Immature natural killer cell (primary cell): ENCODE measurements at regions not wholly inside any gene's neighbourhood (a gene's known extent, or its start where the extent isn't known, plus 50 kb on each side); places are given as distances from the start of the nearest gene placed in this dataset.

ENCODE experiments used
- DNase-seq, 3 donors: peaks; one replicate each; pipeline ENCODE4 v3.0.0; 2022; ENCODE audit warnings: mixed read lengths in 1 of 3
- H3K27ac Mint-ChIP-seq, 6 donors: one replicate each; pipeline ENCODE4 v1.8.0; 2020; ENCODE audit warnings: mixed read lengths in 6 of 6, mild to moderate bottlenecking in 5 of 6, inconsistent platforms in 4 of 6, moderate library complexity in 3 of 6
- H3K27me3 Mint-ChIP-seq, 3 donors: one replicate each; pipeline ENCODE4 v1.8.0; 2020 to 2021; ENCODE audit warnings: low read depth in 3 of 3, mild to moderate bottlenecking in 3 of 3, mixed read lengths in 3 of 3, moderate library complexity in 3 of 3, inconsistent platforms in 1 of 3
- H3K36me3 Mint-ChIP-seq, 3 donors: one replicate each; pipeline ENCODE4 v1.8.0; 2020; ENCODE audit warnings: mixed read lengths in 3 of 3, inconsistent platforms in 2 of 3, mild to moderate bottlenecking in 2 of 3
- H3K4me1 Mint-ChIP-seq, 2 donors: one replicate each; pipeline ENCODE4 v1.8.0; 2020; ENCODE audit warnings: inconsistent platforms in 2 of 2, mild to moderate bottlenecking in 2 of 2, mixed read lengths in 2 of 2, moderate library complexity in 1 of 2
- H3K4me3 Mint-ChIP-seq, 5 donors: one replicate each; pipeline ENCODE4 v1.8.0; 2020; ENCODE audit warnings: mild to moderate bottlenecking in 5 of 5, mixed read lengths in 5 of 5, inconsistent platforms in 3 of 5, moderate library complexity in 3 of 5
- H3K9me3 Mint-ChIP-seq, 6 donors: one replicate each; pipeline ENCODE4 v1.8.0; 2020; ENCODE audit warnings: mild to moderate bottlenecking in 6 of 6, mixed read lengths in 6 of 6, inconsistent platforms in 4 of 6, moderate library complexity in 3 of 6

GRCh38 chr2:241974851-241975592 is 105.5 kb downstream of the RTP5 start:
- Mint-ChIP-seq H3K27me3 (peaks cover 0 to 1% (median 0%) of the 10 kb centered on the region in 3 donors), H3K27ac (no peak overlapping the region), H3K4me1 (no peaks in the 10 kb centered on the region), H3K4me3 (no peak overlapping the region), H3K9me3 (peaks cover 0 to 2% (median 0%) of the 10 kb centered on the region in 6 donors), H3K36me3 (peaks cover 3 to 33% (median 17%) of the 10 kb centered on the region in 3 donors)
- DNase-seq, result no peak

GRCh38 chr2:241975593-241976284 is 106.2 kb downstream of the RTP5 start:
- Mint-ChIP-seq H3K27ac (no peak overlapping the region), H3K4me3 (no peak overlapping the region), H3K27me3 (peaks cover 0 to 2% (median 2%) of the 10 kb centered on the region in 3 donors), H3K36me3 (peaks cover 3 to 33% (median 17%) of the 10 kb centered on the region in 3 donors), H3K4me1 (no peaks in the 10 kb centered on the region), H3K9me3 (peaks cover 0 to 2% (median 0%) of the 10 kb centered on the region in 6 donors)
- no peak for DNase-seq

- no peak overlapping the region for H3K27ac Mint-ChIP-seq
- H3K4me3 Mint-ChIP-seq, result no peak overlapping the region
- no peaks in the 10 kb centered on the region for H3K4me1 Mint-ChIP-seq
- DNase-seq, result no peak
- peaks cover 0 to 2% (median 0%) of the 10 kb centered on the region in 6 donors for H3K9me3 Mint-ChIP-seq
- peaks cover 0 to 2% (median 2%) of the 10 kb centered on the region in 3 donors for H3K27me3 Mint-ChIP-seq
- H3K36me3 Mint-ChIP-seq, result peaks cover 3 to 29% (median 14%) of the 10 kb centered on the region in 3 donors
These were observed 106.8 kb downstream of the RTP5 start for GRCh38 chr2:241976296-241976695.

GRCh38 chr2:241977557-241978300 is 108.2 kb downstream of the RTP5 start:
- peaks cover 3 to 22% (median 6%) of the 10 kb centered on the region in 3 donors for H3K36me3 Mint-ChIP-seq
- H3K4me1 Mint-ChIP-seq, result no peaks in the 10 kb centered on the region
- peaks cover 0 to 2% (median 2%) of the 10 kb centered on the region in 3 donors for H3K27me3 Mint-ChIP-seq
- no peak overlapping the region for H3K4me3 Mint-ChIP-seq
- DNase-seq, result no peak
- H3K27ac Mint-ChIP-seq, result peak overlapping the region in 1 of 6 donors; percentile 47
- H3K9me3 Mint-ChIP-seq, result peaks cover 0 to 2% (median 0%) of the 10 kb centered on the region in 6 donors

GRCh38 chr2:241978670-241979069 is 109.1 kb downstream of the RTP5 start:
- Mint-ChIP-seq H3K36me3 (peaks cover 3 to 15% (median 6%) of the 10 kb centered on the region in 3 donors), H3K27me3 (peaks cover 0 to 2% (median 2%) of the 10 kb centered on the region in 3 donors), H3K4me1 (no peaks in the 10 kb centered on the region), H3K9me3 (peaks cover 0 to 2% (median 0%) of the 10 kb centered on the region in 6 donors), H3K27ac (peak overlapping the region in 1 of 6 donors; percentile 14), H3K4me3 (no peak overlapping the region)
- DNase-seq, result no peak

GRCh38 chr2:241980193-241980592 is 110.7 kb downstream of the RTP5 start:
- Mint-ChIP-seq H3K36me3 (peaks cover 3 to 15% (median 6%) of the 10 kb centered on the region in 3 donors), H3K4me1 (peaks cover 10 to 14% of the 10 kb centered on the region in 2 donors), H3K9me3 (peaks cover 0 to 2% (median 0%) of the 10 kb centered on the region in 6 donors), H3K27me3 (peaks cover 3 to 8% (median 6%) of the 10 kb centered on the region in 3 donors), H3K27ac (peak overlapping the region in 4 of 6 donors; percentile 15 to 73 (median 46)), H3K4me3 (no peak overlapping the region)
- DNase-seq, result no peak

GRCh38 chr2:241981076-241981700 is 111.7 kb downstream of the RTP5 start:
- H3K4me3 Mint-ChIP-seq, result no peak overlapping the region
- peaks cover 9 to 13% (median 10%) of the 10 kb centered on the region in 3 donors for H3K27me3 Mint-ChIP-seq
- H3K27ac Mint-ChIP-seq, result peak overlapping the region in 3 of 6 donors; percentile 28 to 95 (median 45)
- H3K4me1 Mint-ChIP-seq, result peaks cover 20 to 24% of the 10 kb centered on the region in 2 donors
- peaks cover 3 to 14% (median 6%) of the 10 kb centered on the region in 3 donors for H3K36me3 Mint-ChIP-seq
- H3K9me3 Mint-ChIP-seq, result peaks cover 0 to 2% (median 0%) of the 10 kb centered on the region in 6 donors
- no peak for DNase-seq

GRCh38 chr2:241982706-241983570 is 113.4 kb downstream of the RTP5 start:
- peaks cover 24 to 27% of the 10 kb centered on the region in 2 donors for H3K4me1 Mint-ChIP-seq
- H3K27me3 Mint-ChIP-seq, result peaks cover 9 to 17% (median 10%) of the 10 kb centered on the region in 3 donors
- peaks cover 0 to 2% (median 0%) of the 10 kb centered on the region in 6 donors for H3K9me3 Mint-ChIP-seq
- no peak overlapping the region for H3K4me3 Mint-ChIP-seq
- peak overlapping the region in 4 of 6 donors; percentile 34 to 95 (median 59) for H3K27ac Mint-ChIP-seq
- DNase-seq, result no peak
- peaks cover 0 to 4% (median 3%) of the 10 kb centered on the region in 3 donors for H3K36me3 Mint-ChIP-seq

- no peaks in the 10 kb centered on the region for H3K9me3 Mint-ChIP-seq
- H3K4me3 Mint-ChIP-seq, result peak overlapping the region in 1 of 5 donors; percentile 46
- peaks cover 9 to 18% (median 10%) of the 10 kb centered on the region in 3 donors for H3K27me3 Mint-ChIP-seq
- no peak for DNase-seq
- H3K4me1 Mint-ChIP-seq, result peaks cover 24 to 27% of the 10 kb centered on the region in 2 donors
- H3K36me3 Mint-ChIP-seq, result peaks cover 0 to 3% (median 0%) of the 10 kb centered on the region in 3 donors
- H3K27ac Mint-ChIP-seq, result peak overlapping the region in 5 of 6 donors; percentile 46 to 95 (median 93)
These were observed 114.2 kb downstream of the RTP5 start for GRCh38 chr2:241983571-241984270.

- H3K4me1 Mint-ChIP-seq, result peaks cover 24 to 27% of the 10 kb centered on the region in 2 donors
- no peak for DNase-seq
- peak overlapping the region in 1 of 5 donors; percentile 46 for H3K4me3 Mint-ChIP-seq
- H3K27me3 Mint-ChIP-seq, result peaks cover 9 to 18% (median 10%) of the 10 kb centered on the region in 3 donors
- H3K36me3 Mint-ChIP-seq, result peaks cover 0 to 3% (median 0%) of the 10 kb centered on the region in 3 donors
- peak overlapping the region in 5 of 6 donors; percentile 78 to 95 (median 93) for H3K27ac Mint-ChIP-seq
- no peaks in the 10 kb centered on the region for H3K9me3 Mint-ChIP-seq
These were observed 114.7 kb downstream of the RTP5 start for GRCh38 chr2:241984271-241984655.

GRCh38 chr2:241984658-241985057 is 115.1 kb downstream of the RTP5 start:
- Mint-ChIP-seq H3K4me3 (peak overlapping the region in 3 of 5 donors; percentile 41 to 57 (median 42)), H3K27ac (peak overlapping the region; percentile 63 to 95 (median 93)), H3K36me3 (peaks cover 0 to 3% (median 0%) of the 10 kb centered on the region in 3 donors), H3K27me3 (peaks cover 9 to 18% (median 10%) of the 10 kb centered on the region in 3 donors), H3K4me1 (peaks cover 24 to 27% of the 10 kb centered on the region in 2 donors), H3K9me3 (no peaks in the 10 kb centered on the region)
- no peak for DNase-seq
